Stimulated activated CD8-positive, alpha-beta memory T cell treated with anti-CD3 and anti-CD28 coated beads, Interleukin-7, amount 100 ng/mL, for 24 hours (primary cell): ENCODE measurements at regions not wholly inside any gene's neighbourhood (a gene's known extent, or its start where the extent isn't known, plus 50 kb on each side); places are given as distances from the start of the nearest gene placed in this dataset.
"Not testable (repeated sequence)": the region's sequence is repeated elsewhere in the genome, so short reads cannot be mapped to it uniquely, and the experiment has no call there.

Experiments used
- DNase-seq: peaks from one replicate; pipeline ENCODE4 v3.0.0-alpha.2; 2020; ENCODE audit warnings: low read depth

GRCh38 chr7:15813448-15813847 lies 127.0 kb upstream of the MEOX2 start:
- no peak for DNase-seq

DNA sequence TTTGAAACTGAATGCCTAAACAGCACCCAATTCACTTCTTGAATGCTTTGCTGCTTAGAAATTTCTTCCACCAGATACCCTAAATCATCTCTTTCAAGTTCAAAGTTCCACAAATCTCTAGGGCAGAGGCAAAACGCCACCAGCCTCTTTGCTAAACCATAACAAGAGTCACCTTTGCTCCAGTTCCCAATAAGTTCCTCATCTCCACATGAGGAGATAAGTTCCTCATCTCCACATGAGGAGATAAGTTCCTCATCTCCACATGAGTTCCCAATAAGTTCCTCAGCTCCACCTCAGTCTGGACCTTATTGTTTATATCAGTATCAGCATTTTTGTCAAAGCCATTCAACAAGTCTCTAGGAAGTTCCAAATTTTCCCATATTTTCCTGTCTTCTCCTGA lies 123.9 kb upstream of the MEOX2 start:
- not testable (repeated sequence) for DNase-seq

DNA sequence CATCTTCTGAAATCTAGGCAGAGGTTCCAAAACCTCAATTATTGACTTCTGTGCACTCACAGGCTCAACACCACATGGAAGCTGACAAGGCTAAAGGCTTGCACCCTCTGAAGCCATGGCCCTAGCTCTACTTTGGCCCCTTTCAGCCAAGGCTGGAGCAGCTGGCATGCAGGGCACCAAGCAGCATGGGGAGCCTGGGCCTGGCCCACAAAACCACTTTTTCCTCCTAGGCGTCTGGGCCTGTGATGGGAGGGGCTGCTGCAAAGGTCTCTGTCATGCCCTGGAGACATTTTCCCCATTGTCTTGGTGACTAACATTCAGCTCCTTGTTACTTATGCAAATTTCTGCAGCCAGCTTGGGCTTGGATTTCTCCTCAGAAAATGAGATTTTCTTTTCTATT lies 123.5 kb upstream of the MEOX2 start:
- not testable (repeated sequence) for DNase-seq

DNA sequence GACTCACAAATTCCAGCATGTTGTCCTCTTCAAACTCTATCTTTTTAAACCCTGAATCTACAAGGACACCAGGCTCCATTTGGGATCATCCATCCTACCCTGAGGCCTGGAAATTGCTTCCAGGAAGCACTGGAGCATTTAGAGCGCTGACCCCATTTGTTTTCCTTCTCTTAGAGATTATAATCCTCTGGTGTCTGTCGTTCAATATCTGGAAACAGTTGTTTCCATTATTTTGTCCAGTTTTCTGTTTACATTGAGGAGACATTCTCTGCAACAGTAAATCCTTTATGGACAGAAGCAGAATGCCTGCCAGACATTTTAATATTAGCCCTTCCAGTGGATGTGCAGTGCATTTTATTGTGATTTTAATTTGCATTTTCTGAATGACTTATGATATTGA lies 119.4 kb upstream of the MEOX2 start:
- DNase-seq: no peak

GRCh38 chr7:15802425-15802824 lies 115.9 kb upstream of the MEOX2 start:
- DNase-seq: no peak

- DNase-seq: no peak
Measured at GRCh38 chr7:15801551-15801950, 115.1 kb upstream of the MEOX2 start.

DNA sequence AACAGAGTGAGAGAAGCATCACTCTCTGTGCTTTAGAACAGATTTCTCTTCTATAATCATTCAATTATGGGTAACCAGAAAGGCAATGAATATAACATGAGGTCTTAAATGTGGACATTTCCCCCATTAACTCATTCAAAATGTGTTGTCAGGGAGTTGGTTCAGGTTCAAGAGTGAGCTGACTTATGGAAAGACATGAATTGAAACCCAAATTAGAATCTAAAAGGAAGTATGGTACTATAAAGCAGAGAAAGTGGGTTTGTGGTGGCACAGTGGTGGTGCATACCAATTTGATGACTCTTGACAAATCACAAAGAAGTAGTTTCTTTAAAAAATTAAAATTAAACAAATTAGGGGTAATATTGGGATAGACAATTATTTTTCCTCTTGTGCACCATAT lies 114.6 kb upstream of the MEOX2 start:
- no peak for DNase-seq

GRCh38 chr7:15798081-15798480 lies 111.6 kb upstream of the MEOX2 start:
- DNase-seq: no peak

- no peak for DNase-seq
Measured at GRCh38 chr7:15795393-15795792, 108.9 kb upstream of the MEOX2 start.

- no peak for DNase-seq
Measured at GRCh38 chr7:15794801-15795200, 108.3 kb upstream of the MEOX2 start.

- DNase-seq: no peak
Measured at GRCh38 chr7:15784694-15785030, 98.2 kb upstream of the MEOX2 start.

DNA sequence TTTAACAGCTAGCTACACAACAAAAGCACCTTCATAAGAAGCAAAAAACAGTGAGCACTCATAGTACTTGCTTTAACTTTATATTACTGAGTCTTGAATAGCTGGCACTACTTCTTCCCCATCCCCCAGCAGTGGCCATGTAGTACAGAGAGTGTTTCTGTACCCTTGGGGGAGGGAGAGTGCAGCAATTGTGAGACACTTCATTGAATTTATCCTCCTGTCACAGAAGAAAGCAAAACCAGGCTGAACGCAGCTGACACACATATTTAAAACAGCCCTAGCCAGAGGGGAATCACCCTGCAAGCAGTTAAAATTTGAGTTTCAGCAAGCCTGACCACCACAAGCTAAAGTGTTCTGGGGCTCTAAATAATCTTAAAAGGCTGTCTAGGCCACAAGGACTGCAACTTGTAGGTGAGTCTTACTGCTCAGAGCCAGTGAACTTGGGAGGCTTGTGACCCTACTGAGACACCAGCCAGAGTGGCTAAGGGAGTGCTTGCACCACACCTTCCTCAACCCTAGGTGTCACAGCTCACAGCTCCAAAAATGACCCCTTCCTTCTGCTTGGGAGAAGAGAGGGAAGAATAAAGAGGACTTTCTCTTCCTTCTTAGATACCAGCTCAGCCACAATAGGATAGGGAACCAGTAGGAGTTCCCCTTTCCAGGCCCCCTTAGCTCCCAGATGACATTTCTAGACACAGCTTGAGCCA lies 97.7 kb upstream of the MEOX2 start:
- DNase-seq: no peak

- DNase-seq: no peak
Measured at GRCh38 chr7:15782656-15783055, 96.2 kb upstream of the MEOX2 start.

DNA sequence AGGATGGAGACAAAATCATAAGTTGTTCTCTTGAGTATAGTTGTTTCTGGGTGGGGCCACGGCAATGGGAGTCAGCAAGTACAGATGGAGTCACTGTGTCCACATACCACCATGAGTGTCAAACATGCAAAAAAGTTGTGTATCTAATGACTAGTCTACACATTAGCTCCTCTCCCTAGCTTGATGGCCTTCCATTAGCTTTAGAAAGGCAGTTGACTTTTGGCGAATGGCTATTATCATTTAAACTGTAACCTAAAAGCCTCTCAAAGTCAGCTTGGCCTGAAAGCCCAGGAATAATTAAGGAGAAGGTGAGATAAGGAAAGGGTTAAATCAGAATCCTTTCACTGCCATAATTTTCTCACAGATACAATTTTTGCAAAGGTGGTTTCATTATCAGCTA lies 95.5 kb upstream of the MEOX2 start:
- no peak for DNase-seq

DNA sequence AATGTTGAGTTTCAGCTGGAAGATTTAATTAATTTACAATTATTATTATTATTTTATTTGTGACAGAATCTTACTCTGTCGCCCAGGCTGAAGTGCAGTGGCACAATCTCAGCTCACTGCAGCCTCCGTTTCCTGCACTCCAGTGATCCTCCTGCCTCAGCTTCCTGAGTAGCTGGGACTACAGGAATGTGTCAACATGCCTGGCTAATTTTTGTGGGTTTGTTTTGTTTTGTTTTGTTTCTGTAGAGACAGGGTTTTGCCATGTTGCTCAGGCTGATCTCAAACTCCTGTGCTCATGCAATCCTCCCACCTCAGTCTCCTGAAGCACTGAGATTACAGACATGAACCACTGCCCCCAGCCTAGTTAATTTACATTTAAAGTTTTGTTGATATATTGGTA lies 93.8 kb upstream of the MEOX2 start:
- DNase-seq: no peak

- no peak for DNase-seq
Measured at GRCh38 chr7:15778191-15778590, 91.7 kb upstream of the MEOX2 start.

DNA sequence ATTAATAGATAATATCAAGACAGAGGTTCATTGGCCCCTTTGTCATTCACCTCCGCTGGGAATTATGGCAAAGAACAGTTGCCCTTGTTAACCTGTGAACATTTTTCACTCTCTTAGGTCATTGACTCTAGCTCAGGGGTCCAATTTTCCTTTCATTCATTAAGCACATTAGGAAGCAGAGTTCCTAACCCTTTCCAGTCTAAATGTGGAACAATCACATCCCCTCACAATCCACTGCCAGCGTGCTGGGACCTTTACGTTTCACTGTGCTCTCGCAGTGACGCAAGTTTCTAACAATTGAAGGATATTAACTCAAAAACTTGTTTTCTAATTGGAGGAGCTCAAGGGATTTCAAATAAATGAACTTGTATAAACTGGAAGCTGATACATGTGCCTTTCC lies 79.3 kb upstream of the MEOX2 start:
- no peak for DNase-seq

DNA sequence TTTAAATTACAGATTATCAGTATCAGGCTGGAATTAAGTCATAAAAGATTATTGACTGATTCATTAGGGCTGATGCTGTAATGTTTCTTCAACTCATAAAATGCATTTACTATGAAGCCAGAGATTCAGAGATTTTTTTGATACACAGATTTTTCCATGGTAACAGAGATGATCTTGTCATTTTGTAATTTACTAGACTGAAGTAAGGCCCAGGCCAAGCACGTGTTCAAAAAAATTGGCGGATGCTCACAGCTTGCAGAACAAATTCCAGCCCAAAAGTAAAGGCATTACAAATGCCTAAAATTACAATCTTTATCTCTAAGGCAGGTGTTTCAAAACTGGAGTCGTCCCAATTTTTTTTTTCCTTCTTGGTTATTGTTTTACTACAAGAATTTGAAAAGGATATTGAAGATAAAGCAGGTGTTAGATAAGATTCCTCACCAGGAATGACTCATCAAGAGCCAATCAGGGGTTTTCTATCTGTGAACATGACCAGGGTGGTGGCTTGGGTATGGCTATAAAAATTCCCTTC lies 78.4 kb upstream of the MEOX2 start:
- DNase-seq: no peak

DNA sequence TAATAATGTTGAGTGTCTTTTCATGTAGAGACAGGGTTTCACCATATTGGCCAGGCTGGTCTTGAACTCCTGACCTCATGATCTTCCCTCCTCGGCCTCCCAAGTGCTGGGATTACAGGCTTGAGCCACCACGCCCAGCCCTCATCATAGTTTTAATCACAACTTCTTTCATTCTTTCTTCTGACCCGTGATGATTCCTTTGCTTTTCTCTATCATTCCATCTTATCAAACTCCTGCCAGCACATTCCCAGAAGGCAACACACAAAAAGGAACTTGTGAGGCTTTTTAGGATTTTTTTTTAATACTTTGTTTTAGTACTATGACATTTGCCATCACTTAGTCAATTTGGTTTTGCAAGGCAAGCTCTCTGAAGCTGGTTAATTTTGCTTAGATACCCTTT lies 77.5 kb upstream of the MEOX2 start:
- no peak for DNase-seq

GRCh38 chr7:15757041-15758000 lies 70.8 kb upstream of the MEOX2 start:
- DNase-seq: no peak

DNA sequence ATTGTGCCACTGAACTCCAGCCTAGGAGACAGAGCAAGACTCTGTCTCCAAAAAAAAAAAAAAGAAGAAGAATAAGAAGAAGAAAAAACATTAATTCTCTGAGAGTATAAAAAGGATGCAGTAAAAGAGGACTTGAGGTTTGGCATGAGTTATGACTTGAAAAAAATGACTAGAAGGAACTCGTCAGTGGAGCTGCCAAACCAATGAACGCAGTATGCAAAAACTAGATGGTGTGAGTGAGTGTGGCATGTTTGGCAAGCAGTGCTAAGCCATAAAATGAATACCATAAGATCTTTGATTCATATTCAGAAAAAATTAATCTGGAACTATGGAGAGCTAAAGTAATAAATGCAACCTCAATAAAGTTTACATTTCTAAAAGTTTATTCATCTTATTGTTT lies 68.6 kb upstream of the MEOX2 start:
- no peak for DNase-seq

GRCh38 chr7:15753887-15754579 lies 67.5 kb upstream of the MEOX2 start:
- no peak for DNase-seq

GRCh38 chr7:15752377-15752776 lies 65.9 kb upstream of the MEOX2 start:
- DNase-seq: no peak
